HUDEP-2 (cell line): ENCODE measurements at regions not wholly inside any gene's neighbourhood (a gene's known extent, or its start where the extent isn't known, plus 50 kb on each side); places are given as distances from the start of the nearest gene placed in this dataset.

Experiments used
- DNase-seq, 76 experiments: peaks; one replicate each; lab custom pipeline; 2025; ENCODE audit not compliant: unreplicated experiment in 76 of 76; lab: John Stamatoyannopoulos, UW

DNA sequence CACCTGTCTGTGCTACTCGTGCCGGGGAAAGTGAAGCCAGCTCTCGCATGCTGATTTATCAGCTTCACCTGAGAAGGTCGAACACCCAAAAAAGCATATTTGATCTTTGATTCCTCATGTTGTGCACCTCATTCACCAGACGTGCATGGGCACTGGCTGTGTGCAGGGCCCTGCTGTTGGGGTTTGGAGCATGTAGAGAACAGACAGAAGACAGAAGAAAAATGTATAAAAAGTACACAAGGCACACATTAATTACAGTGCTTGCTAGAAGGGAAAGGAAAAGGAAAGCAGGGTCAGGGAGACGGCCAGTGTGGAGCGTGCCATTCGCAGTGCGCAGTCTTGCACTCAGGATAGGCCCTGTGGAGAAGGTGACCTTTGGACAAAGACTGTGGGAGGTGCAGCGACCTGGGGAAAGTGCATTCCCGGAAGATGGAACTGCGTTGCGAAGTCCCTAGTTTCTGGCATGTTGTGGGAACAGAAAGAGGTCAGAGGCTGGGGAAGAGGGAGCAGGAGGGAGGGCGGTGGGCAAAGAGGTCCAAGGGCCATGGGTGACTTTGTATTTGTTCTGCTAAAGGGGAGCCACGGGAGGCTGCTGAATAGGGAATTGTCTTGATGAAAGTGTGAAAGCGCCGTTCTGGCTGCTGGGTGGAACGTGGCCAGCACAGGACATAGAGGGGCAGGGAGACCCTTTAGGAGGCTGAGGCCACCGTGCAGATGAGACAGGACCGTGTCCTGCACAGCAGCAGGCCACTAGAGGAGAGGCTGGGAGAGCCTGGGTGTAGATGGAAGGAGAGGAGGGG, 232.8 kb downstream of the GLRX3 start:
- no peak for DNase-seq

DNA sequence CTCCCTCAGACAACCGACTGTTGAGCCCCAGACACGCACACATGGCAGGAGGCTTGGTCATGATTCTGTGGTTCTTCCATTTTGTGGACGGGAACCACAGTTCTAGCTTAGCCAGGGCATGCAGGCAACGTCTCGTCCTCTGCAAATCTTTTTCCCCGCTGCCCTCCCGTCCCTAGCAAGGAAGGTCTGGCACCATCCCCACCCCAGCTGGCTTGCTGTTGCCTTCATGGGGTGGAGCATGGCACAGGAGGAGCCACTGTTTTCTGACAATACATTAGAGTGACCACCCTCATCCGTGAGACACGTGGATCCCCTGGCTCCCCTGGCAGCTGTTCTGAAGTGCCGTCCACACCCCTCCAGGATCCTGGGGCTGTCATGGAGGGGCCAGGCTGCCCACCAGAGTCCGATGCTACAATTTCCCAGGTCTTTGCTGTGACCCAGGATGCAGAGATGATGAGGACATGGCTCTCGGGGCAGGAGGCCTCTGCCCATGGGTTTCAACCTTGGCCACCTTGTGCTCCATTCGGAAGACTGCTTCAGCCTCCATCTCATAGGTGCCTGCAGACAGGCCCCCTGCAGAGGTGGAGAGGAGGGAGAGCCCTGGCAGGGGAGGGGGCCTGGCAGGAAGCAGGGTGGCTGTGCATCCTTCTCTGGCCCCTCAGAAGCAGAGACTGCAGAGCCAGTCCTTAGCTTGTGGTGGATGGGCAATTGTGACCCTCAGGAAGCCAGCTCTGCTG, 233.6 kb downstream of the GLRX3 start:
- no peak for DNase-seq

DNA sequence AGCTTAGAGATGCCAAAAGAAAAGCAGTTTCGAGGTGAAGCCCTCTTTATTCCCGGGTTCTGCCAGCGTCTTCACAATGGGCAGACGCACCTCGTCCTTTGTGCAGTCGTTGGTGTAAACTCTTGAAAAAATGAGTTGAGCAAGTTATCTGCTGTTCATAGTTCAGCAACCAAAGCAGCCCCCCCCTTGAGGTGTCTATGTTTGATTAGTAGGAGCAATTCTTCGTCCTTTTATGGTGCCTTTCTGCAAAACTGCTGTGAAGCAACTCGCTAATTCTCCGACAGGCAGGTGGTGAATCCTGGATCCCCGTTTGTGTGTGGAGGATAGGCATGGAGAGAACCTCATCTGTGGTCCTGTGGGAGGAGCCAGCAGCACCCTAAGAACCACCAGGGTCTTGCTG, 234.5 kb downstream of the GLRX3 start:
- no peak for DNase-seq

DNA sequence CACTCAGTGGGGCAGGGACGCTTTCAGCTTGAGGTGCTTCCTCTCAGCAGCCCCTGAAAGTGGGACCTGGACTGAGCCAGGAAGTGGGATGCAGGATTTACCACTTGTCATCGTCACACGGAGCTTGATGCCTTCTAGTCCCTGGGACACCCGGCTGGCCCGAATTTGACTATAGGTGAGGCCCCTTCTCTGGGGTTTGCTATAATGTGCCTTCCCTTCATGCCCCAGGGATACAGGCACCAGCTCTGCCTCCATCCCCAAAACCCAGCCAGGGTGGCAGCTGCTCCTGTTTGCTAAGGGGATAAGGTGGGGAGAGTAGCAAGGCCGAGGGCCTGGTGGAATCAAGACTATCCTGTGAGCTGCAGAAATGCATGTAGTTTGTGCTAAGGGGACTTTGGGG, 235.0 kb downstream of the GLRX3 start:
- no peak for DNase-seq

DNA sequence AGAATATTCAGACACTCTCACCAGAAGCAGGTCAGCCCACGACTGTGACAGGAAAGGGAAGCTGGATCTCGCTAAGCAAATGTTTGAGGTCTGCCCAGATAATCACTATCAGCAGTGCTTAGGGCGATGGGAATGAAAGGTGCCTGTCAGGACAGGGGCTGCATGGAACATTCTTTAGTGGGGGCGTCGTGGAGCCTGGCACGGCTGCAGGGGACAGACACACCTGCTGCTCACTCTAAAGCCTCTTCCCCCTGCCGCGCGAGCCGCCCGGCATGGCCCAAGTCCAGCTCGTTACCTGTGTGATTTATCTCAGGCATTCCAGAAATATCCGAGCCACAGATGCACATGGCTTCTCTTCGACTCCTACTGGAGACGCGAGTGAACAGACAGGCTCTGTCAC, 235.5 kb downstream of the GLRX3 start:
- DNase-seq: no peak

DNA sequence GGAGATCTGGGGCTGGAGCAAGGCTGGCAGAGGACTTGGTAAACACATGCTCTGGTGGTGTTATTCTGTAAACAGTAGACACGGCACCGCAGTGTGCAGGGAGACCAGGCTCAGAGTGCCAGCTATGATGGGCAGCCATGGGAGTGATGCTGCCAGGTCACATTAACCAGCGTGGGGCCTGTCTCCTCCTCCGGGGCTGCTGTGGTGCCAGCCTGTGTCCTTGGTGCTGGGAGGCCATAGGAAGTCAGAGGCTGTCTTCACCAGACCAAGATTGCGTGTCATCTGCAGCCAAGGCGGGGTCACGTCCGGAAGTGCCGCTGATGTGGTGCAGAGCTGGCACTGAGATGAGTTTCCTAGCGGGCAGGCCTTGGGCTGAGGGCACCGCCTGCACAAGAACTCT, 236.0 kb downstream of the GLRX3 start:
- no peak for DNase-seq

DNA sequence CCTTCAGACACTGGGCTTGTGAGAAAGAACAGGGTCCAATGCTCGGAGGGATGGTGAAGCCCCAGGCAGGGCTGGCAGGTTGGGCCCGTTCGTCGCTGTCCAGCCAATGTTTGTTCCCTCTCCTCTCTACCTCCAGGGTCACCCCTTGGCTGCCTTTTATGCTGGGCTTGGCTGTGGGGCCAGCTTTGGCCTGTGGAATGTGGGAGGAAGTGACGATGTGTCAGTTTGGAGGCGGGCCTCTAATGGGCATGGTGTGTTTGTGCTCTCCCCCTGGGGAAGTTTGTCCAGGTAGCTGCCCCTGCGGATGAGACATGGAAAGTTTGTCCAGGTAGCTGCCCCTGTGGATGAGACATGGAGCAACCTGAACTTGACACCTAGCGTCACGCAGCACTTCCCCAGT, 236.7 kb downstream of the GLRX3 start:
- no peak for DNase-seq

DNA sequence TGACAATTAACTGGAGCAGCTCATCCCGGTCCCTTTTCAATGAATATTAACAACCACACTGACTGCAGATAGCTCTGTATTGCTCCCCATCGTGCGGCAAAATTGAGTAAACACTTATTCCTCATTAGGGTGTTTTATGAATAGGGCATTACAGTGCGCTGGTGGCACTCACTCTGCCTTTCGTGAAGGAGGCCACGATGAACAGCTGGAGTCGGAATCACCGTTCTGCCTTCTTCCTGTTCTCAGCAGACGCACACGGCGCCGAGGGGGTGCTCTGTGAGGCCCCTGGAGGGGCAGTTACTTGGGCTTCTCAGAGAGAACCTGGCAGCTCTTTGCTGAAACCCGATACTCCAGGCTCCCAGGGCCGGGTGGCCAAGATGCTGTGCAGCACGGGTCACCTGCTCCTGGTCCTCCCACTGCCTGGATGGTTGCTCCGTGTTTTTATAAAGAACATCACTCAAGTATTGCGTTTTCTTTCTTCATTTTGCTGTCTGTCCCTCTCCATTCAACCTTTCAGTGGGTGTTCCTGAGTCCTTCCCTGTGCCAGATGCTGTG, 241.9 kb downstream of the GLRX3 start:
- no peak for DNase-seq

DNA sequence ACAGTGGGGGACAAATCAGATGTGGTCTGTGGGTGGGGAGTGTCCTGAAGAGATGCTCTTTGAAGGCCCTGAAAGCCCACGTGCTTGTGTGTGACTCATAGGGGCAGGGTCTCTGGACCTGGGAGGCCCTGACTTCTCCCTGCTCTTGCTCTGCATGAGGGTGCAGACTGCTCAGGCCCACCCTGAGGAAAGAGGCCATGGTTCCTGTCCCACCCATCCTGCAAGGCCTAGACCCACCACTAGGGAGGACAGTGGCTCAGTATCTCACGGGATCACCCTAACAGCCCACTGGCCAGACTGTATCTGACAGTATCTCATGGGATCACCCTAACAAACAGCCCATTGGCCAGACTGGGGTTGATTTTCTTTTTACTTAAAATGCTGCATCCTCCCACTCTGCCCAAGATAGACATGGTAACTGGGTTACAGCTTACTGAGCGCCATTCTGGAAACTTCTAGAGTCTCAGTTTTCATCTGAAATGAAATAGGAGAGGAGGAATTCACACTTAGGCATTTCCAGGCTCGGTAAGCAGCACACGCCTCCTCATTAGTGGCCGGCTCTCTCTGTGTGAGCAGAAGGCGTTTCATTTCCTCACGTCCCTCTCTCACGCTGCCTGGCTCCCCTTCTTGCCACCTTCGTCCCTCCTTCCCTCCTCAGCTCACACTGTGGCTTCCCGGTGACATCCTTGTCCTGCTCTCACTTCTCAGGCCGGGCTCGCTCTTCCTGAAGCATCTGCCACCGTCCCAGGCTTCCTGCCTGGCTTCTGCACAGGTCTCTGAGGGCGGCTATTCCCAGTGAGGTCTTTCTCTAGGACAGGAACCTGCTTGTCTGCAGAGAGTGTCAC, 242.6 kb downstream of the GLRX3 start:
- DNase-seq: no peak

DNA sequence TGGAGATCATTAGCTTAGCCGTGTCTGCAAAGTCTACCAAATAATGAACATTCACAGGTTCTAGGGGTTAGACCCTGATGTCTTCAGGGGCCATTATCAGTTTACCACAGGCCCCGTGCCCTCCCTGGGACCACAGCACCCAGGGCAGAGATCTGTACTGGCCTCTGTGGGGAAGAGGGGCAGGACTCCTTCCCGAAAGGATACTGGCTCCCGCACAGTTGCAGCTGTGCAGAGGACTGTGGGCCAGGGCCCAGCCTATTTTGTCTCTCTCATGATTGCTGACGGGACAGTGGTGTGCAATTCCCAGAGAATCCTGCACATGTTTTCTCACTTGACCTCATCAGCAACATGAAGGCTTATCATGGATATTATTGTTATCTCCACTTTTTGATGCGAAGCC, 243.9 kb downstream of the GLRX3 start:
- no peak for DNase-seq

DNA sequence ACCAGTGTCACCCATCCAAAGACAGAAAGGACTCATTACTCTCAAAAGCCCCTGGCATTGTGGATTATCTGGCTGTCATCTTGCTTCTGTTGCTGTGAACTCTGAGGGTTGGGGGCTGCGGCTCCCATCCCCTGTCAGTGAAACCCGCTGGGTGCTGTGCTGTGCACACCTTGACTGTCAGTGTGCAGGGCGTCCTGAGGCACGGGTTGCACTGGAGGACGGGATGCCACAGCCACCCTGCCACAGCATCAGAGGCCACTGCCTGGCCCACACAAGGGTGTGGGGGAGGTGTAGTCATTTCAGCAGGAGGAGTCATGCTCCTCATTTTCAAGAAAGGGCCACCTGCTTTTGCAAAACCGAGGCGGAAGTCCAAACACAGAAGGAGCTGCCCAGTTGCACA, 245.8 kb downstream of the GLRX3 start:
- DNase-seq: no peak

DNA sequence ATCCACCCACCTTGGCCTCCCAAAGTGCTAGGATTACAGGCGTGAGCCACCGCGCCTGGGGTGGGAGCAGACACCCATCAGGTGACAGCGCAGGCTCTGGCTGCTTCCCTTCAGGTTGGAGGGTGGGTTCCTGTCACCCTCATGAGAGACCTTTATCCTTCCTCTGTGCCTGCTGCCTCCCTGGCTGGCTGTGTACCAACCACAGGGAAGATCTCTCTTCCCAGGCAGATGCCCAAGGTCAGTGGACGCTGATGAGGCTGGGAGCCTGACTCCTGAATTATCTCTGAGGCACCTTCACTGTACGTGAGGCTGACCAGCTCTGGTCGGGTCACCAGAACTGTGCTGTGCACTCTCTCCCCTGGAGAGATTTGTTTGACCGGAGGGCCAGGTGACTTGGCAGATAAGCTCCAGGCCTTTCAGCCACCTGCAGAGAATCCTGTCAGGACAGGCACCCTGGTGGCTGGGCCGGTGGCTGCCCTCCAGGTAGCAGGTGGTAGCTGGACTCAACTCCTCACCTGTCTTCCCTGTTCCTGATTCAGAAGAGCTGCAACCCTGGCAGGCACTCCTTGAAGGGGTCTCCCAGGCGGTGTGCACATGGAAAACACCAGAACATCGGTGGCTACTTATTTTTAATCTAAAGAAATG, 251.9 kb downstream of the GLRX3 start:
- no peak for DNase-seq

DNA sequence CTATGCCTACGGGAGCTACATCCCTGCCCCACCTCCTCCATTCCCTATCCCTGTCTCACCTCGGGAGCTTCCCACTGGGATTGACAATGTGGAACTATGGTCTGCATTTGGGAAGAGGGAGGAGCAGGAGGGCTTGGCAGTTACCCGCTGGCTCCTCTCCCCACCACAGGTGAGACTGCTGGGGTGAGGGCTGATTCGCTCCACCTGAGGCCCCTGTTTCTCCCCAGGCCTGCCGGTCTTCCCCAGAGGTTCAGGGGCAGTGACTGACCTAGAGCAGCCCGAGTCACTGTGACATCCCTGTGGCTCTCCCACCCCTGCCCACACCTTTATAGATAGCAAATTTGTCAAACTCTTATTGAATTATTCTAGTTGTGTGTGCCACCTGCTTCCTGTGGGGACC, 252.6 kb downstream of the GLRX3 start:
- DNase-seq: no peak

DNA sequence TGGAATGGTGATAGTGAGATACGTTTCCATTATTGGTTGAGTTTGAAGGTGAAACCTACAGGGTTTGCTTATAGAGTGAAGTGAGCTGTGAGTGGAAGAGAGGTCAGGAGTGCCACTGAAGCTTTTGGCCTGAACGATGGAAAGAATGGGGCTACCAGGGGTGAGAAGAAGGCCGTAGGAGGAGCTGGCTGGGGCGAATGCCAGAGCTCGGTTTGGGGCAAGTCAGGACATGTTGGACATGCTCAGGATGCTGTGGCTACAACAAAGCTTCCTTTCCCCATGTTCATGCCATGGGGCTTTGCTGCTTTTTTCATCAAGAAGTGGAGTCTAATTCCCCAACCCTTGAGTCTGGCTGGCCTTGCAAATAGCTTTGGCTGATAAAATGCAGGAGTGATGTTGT, 253.7 kb downstream of the GLRX3 start:
- peak in 1 of 76 experiments; percentile 2 for DNase-seq

DNA sequence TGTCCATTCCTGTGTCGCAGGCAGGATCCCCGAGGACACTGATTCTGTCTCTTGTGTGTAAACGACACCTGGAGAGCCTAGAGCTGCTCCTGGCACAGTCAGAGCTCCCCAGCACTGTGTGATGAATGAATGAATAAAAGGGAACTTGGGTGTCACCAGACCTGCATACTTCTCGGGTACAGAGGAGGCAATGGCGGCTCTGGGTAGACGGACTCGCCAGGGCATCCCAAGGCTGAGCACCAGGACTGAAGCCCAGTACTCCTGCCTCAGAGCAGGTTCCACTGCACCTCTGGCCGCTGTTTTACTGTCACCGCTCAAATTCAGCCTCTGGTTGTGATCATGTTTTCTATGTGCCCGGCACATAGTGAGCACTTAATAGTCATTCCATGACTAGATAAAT, 255.8 kb downstream of the GLRX3 start:
- no peak for DNase-seq

DNA sequence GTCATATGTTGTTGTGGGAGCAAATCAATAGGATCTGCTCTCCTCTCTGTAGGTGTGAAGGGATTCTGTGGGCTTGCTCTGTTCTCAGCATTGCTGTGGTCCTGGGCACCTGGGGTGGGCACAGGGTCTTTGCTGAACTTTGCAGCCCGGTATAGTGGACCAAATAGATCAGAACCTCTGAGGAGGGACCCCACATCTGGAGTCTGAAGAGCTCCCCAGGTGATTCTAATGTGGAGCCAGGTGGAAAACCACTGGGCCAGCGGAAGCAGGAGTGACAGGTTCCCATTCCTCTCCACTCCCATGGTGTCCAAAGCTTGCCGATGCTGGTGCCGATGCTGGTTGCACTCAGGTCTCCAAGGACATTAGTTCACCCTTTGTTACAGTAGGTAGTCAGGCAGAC, 257.2 kb downstream of the GLRX3 start:
- no peak for DNase-seq

DNA sequence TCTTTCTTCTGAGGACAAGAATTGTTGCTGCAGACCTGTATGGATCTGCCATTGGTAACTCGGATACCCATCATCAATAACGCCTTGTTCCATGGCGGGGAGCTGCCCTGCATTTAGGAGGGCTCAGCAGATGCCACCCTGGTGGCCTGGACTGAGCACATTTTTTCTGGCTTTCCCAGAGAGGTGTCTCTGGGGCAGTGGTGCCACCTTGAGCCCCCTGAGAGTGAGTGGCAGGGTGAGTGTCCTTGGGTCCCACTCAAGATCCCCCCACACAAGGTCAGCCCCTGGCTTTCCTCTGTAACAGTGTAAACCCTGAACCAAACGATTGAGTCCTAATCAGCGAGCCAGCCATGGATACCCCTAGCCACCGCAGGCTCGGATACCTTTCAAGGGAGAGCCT, 258.6 kb downstream of the GLRX3 start:
- DNase-seq: no peak

DNA sequence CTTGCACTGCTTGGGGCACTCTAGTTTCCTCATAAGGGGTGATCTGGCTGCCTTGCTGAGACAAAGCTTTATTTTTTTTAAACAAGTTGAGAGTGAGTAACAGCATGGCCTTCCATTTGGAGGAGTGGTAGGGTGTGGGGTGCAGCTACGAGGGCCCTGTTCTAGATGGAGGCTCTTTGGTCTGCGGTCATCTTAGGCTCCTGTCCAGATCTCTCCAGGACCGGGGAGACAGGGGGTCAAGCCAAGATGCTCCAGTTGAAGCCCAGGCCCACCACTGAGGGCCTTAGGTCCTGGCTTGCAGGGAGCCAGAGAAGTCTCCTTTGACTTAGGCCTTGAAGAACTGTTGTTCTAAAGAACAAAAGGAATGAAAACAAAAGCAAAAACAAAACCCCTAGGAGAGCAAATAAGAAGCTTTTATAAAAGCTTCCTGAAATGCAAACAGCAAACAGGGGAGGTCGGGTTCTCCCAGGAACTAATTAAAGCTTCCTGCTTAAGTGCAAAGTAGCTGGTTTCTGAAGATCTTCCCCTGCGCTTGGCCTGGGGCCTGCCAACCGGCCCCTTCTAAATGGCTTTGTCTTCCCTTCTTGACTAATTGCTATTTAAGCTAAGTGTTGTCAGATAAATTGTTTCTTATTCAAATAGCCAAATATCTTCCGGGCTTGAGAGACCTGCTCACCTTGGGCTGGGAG, 259.2 kb downstream of the GLRX3 start:
- DNase-seq: no peak

DNA sequence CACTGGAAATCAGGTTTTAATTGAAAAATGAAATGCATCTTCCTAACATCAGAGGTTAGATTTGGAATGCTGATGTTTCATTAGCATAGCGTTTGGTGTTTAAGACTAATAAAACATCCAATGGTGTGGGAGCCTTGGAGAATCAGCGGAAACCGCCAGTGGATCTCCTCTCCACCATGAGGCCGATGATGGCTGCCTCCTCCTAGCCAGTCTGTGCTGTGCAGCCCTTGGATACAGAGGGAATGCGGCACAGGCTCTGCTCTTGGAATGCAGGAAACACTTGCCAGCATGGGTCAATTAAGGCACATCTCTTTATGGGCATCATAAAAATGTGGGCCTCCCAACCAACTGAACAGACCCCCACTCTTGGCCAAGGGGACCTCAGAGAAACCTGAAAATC, 259.9 kb downstream of the GLRX3 start:
- DNase-seq: no peak
